ENCODE measurements at regions not wholly inside any gene's neighbourhood (a gene's known extent, or its start where the extent isn't known, plus 50 kb on each side); places are given as distances from the start of the nearest gene placed in this dataset.

DNA sequence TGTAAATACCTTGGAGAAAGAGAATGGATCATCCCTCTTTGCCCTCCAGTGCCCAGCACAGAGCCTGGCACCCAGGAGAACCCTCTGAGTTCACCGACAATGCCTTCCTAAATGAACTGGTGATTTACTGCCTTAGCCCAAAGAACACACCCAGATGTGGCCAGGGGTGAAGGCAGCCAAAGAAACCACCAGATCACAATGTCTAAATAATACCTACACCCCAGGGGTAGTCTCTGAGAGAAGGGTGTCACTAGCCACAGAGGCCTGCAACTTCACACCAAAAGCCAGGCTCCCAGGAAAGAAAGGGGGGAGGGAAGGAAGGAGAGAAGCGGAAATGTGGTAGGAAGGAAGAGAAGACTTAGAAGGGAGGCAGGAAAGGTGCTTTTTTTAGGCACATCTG is 65.7 kb downstream of the RPL27A start:
- no peak overlapping the region for H3K18ac ChIP-seq (ENCODE audit: low read length)
- H2BK5ac ChIP-seq (ENCODE audit: low read length): no peak overlapping the region
- H2BK120ac ChIP-seq (ENCODE audit: low read depth, low read length): no peak overlapping the region
- H3K4ac ChIP-seq (ENCODE audit: low read depth, low read length): no peak overlapping the region
- H2BK15ac ChIP-seq (replicated peaks; ENCODE audit: low read depth): no peak overlapping the region
- H3K4me3 ChIP-seq (ENCODE audit: low read length): no peak overlapping the region
- no peak overlapping the region for H3K23ac ChIP-seq (ENCODE audit: low read length)
- no peak for DNase-seq
- no peaks in the 10 kb centered on the region for H3K79me2 ChIP-seq (ENCODE audit: control insufficient read depth, insufficient read depth, low read length)
- no peaks in the 10 kb centered on the region for H3K36me3 ChIP-seq (ENCODE audit: control insufficient read depth, insufficient read depth, low read length)
- H3K79me1 ChIP-seq (ENCODE audit: low read length): no peaks in the 10 kb centered on the region
- no CpG with 5 or more reads among the region's 2 CpGs for WGBS (ENCODE audit: extremely low coverage, insufficient coverage, low lambda C conversion rate)
- peaks cover 4% of the 10 kb centered on the region for H3K4me1 ChIP-seq (ENCODE audit: control insufficient read depth, low read depth, low read length)
- no peak overlapping the region for H3K4me2 ChIP-seq (ENCODE audit: low read length)
- H3K9ac ChIP-seq (ENCODE audit: low read length): no peak overlapping the region
- H4K8ac ChIP-seq (ENCODE audit: low read depth, low read length): no peak overlapping the region
- no peak overlapping the region for H4K5ac ChIP-seq (ENCODE audit: low read length)
- no peaks in the 10 kb centered on the region for H3K27me3 ChIP-seq (ENCODE audit: insufficient read depth, low read length, poor library complexity)
- H3K56ac ChIP-seq (ENCODE audit: low read length): no peak overlapping the region
- no peak overlapping the region for H2AK5ac ChIP-seq (ENCODE audit: low read length)
- H3K27ac ChIP-seq (ENCODE audit: low read depth, low read length): no peak overlapping the region

DNA sequence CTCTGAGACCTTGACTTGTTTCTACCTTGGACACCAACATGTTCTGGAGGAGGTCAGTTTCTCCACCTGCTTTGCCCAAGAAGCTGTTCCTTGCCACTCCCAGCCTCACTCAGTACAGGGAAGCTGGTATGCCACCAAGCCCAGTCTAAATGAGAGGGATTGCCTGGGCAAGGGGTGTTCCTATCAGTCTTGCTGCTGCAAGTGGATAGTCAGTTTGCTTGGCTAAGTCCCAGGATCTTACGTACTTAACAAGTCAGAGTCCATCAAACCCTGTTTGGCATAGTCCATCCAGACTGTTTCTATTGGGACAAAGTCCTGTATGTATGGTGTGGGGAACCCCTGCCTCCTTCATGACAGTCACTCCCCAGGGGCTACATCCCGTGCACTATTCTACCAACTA is 66.6 kb downstream of the RPL27A start:
- H3K4me3 ChIP-seq (ENCODE audit: low read length): no peak overlapping the region
- H3K4ac ChIP-seq (ENCODE audit: low read depth, low read length): no peak overlapping the region
- H3K9ac ChIP-seq (ENCODE audit: low read length): no peak overlapping the region
- no peak overlapping the region for H4K5ac ChIP-seq (ENCODE audit: low read length)
- H2BK15ac ChIP-seq (replicated peaks; ENCODE audit: low read depth): no peak overlapping the region
- DNase-seq: no peak
- H2BK5ac ChIP-seq (ENCODE audit: low read length): no peak overlapping the region
- no peak overlapping the region for H3K56ac ChIP-seq (ENCODE audit: low read length)
- no peak overlapping the region for H3K4me2 ChIP-seq (ENCODE audit: low read length)
- H3K27ac ChIP-seq (ENCODE audit: low read depth, low read length): no peak overlapping the region
- H3K18ac ChIP-seq (ENCODE audit: low read length): no peak overlapping the region
- no peaks in the 10 kb centered on the region for H3K79me2 ChIP-seq (ENCODE audit: control insufficient read depth, insufficient read depth, low read length)
- H2AK5ac ChIP-seq (ENCODE audit: low read length): no peak overlapping the region
- H3K27me3 ChIP-seq (ENCODE audit: insufficient read depth, low read length, poor library complexity): no peaks in the 10 kb centered on the region
- no peaks in the 10 kb centered on the region for H3K79me1 ChIP-seq (ENCODE audit: low read length)
- H2BK120ac ChIP-seq (ENCODE audit: low read depth, low read length): no peak overlapping the region
- no peak overlapping the region for H4K8ac ChIP-seq (ENCODE audit: low read depth, low read length)
- no CpG with 5 or more reads among the region's 2 CpGs for WGBS (ENCODE audit: extremely low coverage, insufficient coverage, low lambda C conversion rate)
- H3K4me1 ChIP-seq (ENCODE audit: control insufficient read depth, low read depth, low read length): peaks cover 4% of the 10 kb centered on the region
- no peak overlapping the region for H3K23ac ChIP-seq (ENCODE audit: low read length)
- no peaks in the 10 kb centered on the region for H3K36me3 ChIP-seq (ENCODE audit: control insufficient read depth, insufficient read depth, low read length)

DNA sequence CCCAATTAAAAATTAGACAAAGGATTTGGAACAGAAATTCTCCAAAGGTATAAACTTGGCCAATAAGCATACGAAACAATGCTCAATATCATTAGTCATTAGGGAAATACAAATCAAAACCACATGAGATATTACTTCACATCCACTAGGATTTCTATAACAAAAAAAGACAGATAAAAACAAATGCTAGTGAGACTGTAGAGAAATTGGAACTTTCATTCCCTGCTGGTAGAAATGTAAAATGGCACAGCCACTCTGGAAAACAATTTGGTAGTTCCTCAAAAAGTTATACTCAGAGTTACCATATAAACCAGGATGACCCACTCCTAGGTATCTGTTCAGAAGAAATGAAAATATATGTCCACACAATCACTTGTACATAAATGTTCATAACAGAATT is 71.6 kb downstream of the RPL27A start:
- H3K27ac ChIP-seq (ENCODE audit: low read depth, low read length): no peak overlapping the region
- H3K79me1 ChIP-seq (ENCODE audit: low read length): peaks cover 4% of the 10 kb centered on the region
- no peaks in the 10 kb centered on the region for H3K36me3 ChIP-seq (ENCODE audit: control insufficient read depth, insufficient read depth, low read length)
- H2BK15ac ChIP-seq (replicated peaks; ENCODE audit: low read depth): no peak overlapping the region
- H3K18ac ChIP-seq (ENCODE audit: low read length): no peak overlapping the region
- no peaks in the 10 kb centered on the region for H3K27me3 ChIP-seq (ENCODE audit: insufficient read depth, low read length, poor library complexity)
- no peak overlapping the region for H4K8ac ChIP-seq (ENCODE audit: low read depth, low read length)
- H3K79me2 ChIP-seq (ENCODE audit: control insufficient read depth, insufficient read depth, low read length): no peaks in the 10 kb centered on the region
- no peak overlapping the region for H3K9ac ChIP-seq (ENCODE audit: low read length)
- H2AK5ac ChIP-seq (ENCODE audit: low read length): no peak overlapping the region
- no peak overlapping the region for H3K4me2 ChIP-seq (ENCODE audit: low read length)
- no peak overlapping the region for H2BK5ac ChIP-seq (ENCODE audit: low read length)
- H3K4ac ChIP-seq (ENCODE audit: low read depth, low read length): no peak overlapping the region
- DNase-seq: no peak
- WGBS (ENCODE audit: extremely low coverage, insufficient coverage, low lambda C conversion rate): no CpG with 5 or more reads among the region's 1 CpG
- no peak overlapping the region for H4K5ac ChIP-seq (ENCODE audit: low read length)
- H3K56ac ChIP-seq (ENCODE audit: low read length): no peak overlapping the region
- no peak overlapping the region for H3K23ac ChIP-seq (ENCODE audit: low read length)
- H3K4me3 ChIP-seq (ENCODE audit: low read length): no peak overlapping the region
- no peak overlapping the region for H2BK120ac ChIP-seq (ENCODE audit: low read depth, low read length)
- H3K4me1 ChIP-seq (ENCODE audit: control insufficient read depth, low read depth, low read length): no peaks in the 10 kb centered on the region

DNA sequence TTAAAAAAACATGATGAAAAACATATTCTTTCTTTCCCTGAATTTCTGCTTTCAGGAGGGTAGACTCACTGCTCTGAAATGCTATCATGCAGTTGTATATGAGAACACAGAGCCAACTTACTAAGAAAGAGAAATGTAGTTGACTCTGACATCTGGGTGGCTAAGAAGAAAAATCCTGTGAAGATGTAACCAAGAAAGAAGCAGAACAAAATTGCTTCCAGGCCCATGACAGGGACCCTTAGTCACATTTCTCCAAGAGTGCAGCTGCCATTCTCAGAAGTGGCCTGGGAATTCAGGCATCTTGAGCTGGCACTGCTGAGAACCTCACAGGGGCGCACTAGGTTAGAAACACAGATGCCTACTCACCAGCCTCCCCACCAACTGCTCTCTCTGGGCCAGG is 73.6 kb downstream of the RPL27A start:
- no peaks in the 10 kb centered on the region for H3K79me2 ChIP-seq (ENCODE audit: control insufficient read depth, insufficient read depth, low read length)
- H2AK5ac ChIP-seq (ENCODE audit: low read length): no peak overlapping the region
- no peak overlapping the region for H3K18ac ChIP-seq (ENCODE audit: low read length)
- no peak overlapping the region for H2BK15ac ChIP-seq (replicated peaks; ENCODE audit: low read depth)
- no peak overlapping the region for H3K9ac ChIP-seq (ENCODE audit: low read length)
- no peaks in the 10 kb centered on the region for H3K4me1 ChIP-seq (ENCODE audit: control insufficient read depth, low read depth, low read length)
- H3K27me3 ChIP-seq (ENCODE audit: insufficient read depth, low read length, poor library complexity): no peaks in the 10 kb centered on the region
- H3K23ac ChIP-seq (ENCODE audit: low read length): no peak overlapping the region
- H2BK120ac ChIP-seq (ENCODE audit: low read depth, low read length): no peak overlapping the region
- no peak for DNase-seq
- H3K27ac ChIP-seq (ENCODE audit: low read depth, low read length): no peak overlapping the region
- no peak overlapping the region for H3K4me3 ChIP-seq (ENCODE audit: low read length)
- H3K79me1 ChIP-seq (ENCODE audit: low read length): peaks cover 4% of the 10 kb centered on the region
- H3K36me3 ChIP-seq (ENCODE audit: control insufficient read depth, insufficient read depth, low read length): no peaks in the 10 kb centered on the region
- no peak overlapping the region for H3K4me2 ChIP-seq (ENCODE audit: low read length)
- no peak overlapping the region for H2BK5ac ChIP-seq (ENCODE audit: low read length)
- no peak overlapping the region for H3K56ac ChIP-seq (ENCODE audit: low read length)
- H4K5ac ChIP-seq (ENCODE audit: low read length): no peak overlapping the region
- no peak overlapping the region for H3K4ac ChIP-seq (ENCODE audit: low read depth, low read length)
- no CpG with 5 or more reads among the region's 1 CpG for WGBS (ENCODE audit: extremely low coverage, insufficient coverage, low lambda C conversion rate)
- no peak overlapping the region for H4K8ac ChIP-seq (ENCODE audit: low read depth, low read length)

DNA sequence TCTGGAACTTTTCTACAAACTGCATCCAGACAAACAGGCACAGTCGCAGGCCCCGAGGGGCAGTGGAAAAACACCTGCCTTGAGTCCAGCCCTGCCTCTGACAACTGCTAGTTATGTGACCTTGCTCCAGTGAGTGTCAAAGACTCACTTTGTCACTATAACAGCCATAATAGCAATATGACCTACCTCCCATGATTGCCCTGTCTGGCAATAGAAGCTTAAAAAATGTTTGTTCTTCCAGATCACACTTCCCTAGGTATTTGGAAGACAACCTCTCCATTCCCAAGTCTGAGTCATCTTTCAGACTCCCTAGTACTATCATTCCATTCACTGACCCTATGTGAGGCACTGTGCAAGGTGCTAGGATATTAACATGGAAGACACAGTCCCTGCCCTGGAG is 74.5 kb downstream of the RPL27A start:
- no peak overlapping the region for H2AK5ac ChIP-seq (ENCODE audit: low read length)
- no peak overlapping the region for H3K18ac ChIP-seq (ENCODE audit: low read length)
- H3K9ac ChIP-seq (ENCODE audit: low read length): no peak overlapping the region
- H3K4ac ChIP-seq (ENCODE audit: low read depth, low read length): no peak overlapping the region
- no peak overlapping the region for H3K4me2 ChIP-seq (ENCODE audit: low read length)
- peaks cover 6% of the 10 kb centered on the region for H3K79me1 ChIP-seq (ENCODE audit: low read length)
- no peak overlapping the region for H3K27ac ChIP-seq (ENCODE audit: low read depth, low read length)
- no peaks in the 10 kb centered on the region for H3K79me2 ChIP-seq (ENCODE audit: control insufficient read depth, insufficient read depth, low read length)
- no peak overlapping the region for H2BK15ac ChIP-seq (replicated peaks; ENCODE audit: low read depth)
- no peaks in the 10 kb centered on the region for H3K27me3 ChIP-seq (ENCODE audit: insufficient read depth, low read length, poor library complexity)
- H3K4me1 ChIP-seq (ENCODE audit: control insufficient read depth, low read depth, low read length): no peaks in the 10 kb centered on the region
- no peak overlapping the region for H3K56ac ChIP-seq (ENCODE audit: low read length)
- no CpG with 5 or more reads among the region's 2 CpGs for WGBS (ENCODE audit: extremely low coverage, insufficient coverage, low lambda C conversion rate)
- no peaks in the 10 kb centered on the region for H3K36me3 ChIP-seq (ENCODE audit: control insufficient read depth, insufficient read depth, low read length)
- no peak overlapping the region for H4K5ac ChIP-seq (ENCODE audit: low read length)
- H4K8ac ChIP-seq (ENCODE audit: low read depth, low read length): no peak overlapping the region
- no peak overlapping the region for H3K4me3 ChIP-seq (ENCODE audit: low read length)
- DNase-seq: no peak
- no peak overlapping the region for H2BK120ac ChIP-seq (ENCODE audit: low read depth, low read length)
- H2BK5ac ChIP-seq (ENCODE audit: low read length): no peak overlapping the region
- H3K23ac ChIP-seq (ENCODE audit: low read length): no peak overlapping the region

DNA sequence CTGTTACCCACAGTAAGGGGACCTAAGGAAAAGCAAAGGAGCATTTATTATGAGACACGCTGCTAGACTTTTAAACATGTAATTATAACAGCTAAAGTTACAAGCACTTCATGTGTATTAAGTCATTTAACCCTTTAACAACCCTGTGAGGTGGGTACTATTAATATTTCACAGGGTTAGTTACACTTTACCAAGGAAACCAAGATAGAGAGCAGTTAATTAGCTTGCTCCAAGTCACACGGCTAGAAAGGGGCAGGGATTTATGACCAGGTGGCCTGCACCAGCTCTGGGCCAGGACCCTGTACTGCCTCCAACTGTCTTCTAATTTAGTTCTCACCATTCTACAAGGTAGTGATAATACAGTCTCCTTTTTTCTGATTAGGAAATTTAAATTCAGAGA is 74.9 kb downstream of the RPL27A start:
- Histone ChIP-seq H3K18ac (ENCODE audit: low read length) (no peak overlapping the region), H3K4me3 (ENCODE audit: low read length) (no peak overlapping the region), H4K8ac (ENCODE audit: low read depth, low read length) (no peak overlapping the region), H3K56ac (ENCODE audit: low read length) (no peak overlapping the region), H3K36me3 (ENCODE audit: control insufficient read depth, insufficient read depth, low read length) (no peaks in the 10 kb centered on the region), H3K4me1 (ENCODE audit: control insufficient read depth, low read depth, low read length) (no peaks in the 10 kb centered on the region), H2BK5ac (ENCODE audit: low read length) (no peak overlapping the region), H2BK120ac (ENCODE audit: low read depth, low read length) (no peak overlapping the region), H2AK5ac (ENCODE audit: low read length) (no peak overlapping the region), H3K23ac (ENCODE audit: low read length) (no peak overlapping the region), H3K9ac (ENCODE audit: low read length) (no peak overlapping the region), H3K4me2 (ENCODE audit: low read length) (no peak overlapping the region), H3K27ac (ENCODE audit: low read depth, low read length) (no peak overlapping the region), H3K79me1 (ENCODE audit: low read length) (peaks cover 6% of the 10 kb centered on the region), H3K79me2 (ENCODE audit: control insufficient read depth, insufficient read depth, low read length) (no peaks in the 10 kb centered on the region), H4K5ac (ENCODE audit: low read length) (no peak overlapping the region), H2BK15ac (replicated peaks; ENCODE audit: low read depth) (no peak overlapping the region), H3K4ac (ENCODE audit: low read depth, low read length) (no peak overlapping the region), H3K27me3 (ENCODE audit: insufficient read depth, low read length, poor library complexity) (no peaks in the 10 kb centered on the region)
- WGBS (ENCODE audit: extremely low coverage, insufficient coverage, low lambda C conversion rate): no CpG with 5 or more reads among the region's 2 CpGs
- no peak for DNase-seq
